ENCODE measurements at regions not wholly inside any gene's neighbourhood (a gene's known extent, or its start where the extent isn't known, plus 50 kb on each side); places are given as distances from the start of the nearest gene placed in this dataset.

GRCh38 chr4:100826808-100827548 lies 309.2 kb upstream of the EMCN start:
- TF ChIP-seq CTCF (IDR thresholded peaks at IDR 0.05 in 4 of 5, conservative IDR thresholded peaks at IDR 0.05 in 1 of 5) (no peak), POLR2A (IDR thresholded peaks at IDR 0.05) (no peak)
- intact Hi-C loops (cut with DNase I; ENCODE audit: low total_unique reads) = no loop called here

DNA sequence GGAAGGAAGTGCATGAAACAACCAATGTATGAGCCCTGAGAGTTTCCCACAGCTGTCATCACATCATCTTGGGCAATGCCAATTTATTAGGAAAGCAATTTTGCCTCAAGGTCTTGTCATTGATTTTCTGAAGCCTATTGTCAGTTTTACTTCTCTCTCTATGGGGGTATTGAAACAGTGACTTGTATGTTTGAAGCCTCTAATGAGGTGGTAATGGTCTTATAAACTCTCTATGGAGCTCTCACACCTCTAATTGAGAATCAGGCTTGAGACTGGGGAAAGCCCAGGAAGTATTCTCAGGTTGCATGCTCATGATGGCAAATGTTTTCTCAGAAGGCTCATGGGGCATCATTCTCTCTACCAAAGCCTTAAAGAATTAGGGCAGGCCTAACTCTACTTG lies 308.2 kb upstream of the EMCN start:
- Histone ChIP-seq H3K27ac (no peak overlapping the region), H3K9me3 (no peaks in the 10 kb centered on the region), H3K4me1 (no peaks in the 10 kb centered on the region), H3K36me3 (no peaks in the 10 kb centered on the region), H3K27me3 (no peaks in the 10 kb centered on the region), H3K4me3 (no peak overlapping the region)
- no peak for TF ChIP-seq CTCF (IDR thresholded peaks at IDR 0.05 in 4 of 5, conservative IDR thresholded peaks at IDR 0.05 in 1 of 5)
- no peak for TF ChIP-seq POLR2A (IDR thresholded peaks at IDR 0.05)
- DNase-seq (no peak), ATAC-seq (no peak)
- in situ Hi-C loops (cut with MboI; ENCODE audit: low sequenced_read_pairs in 4 of 4) (no loop called here), intact Hi-C loops (cut with DNase I; ENCODE audit: low total_unique reads) (no loop called here)

More at GRCh38 chr4:100826808-100827548, 309.2 kb upstream of the EMCN start:
- Histone ChIP-seq H3K4me3 (no peak overlapping the region), H3K9me3 (no peaks in the 10 kb centered on the region), H3K4me1 (no peaks in the 10 kb centered on the region), H3K27me3 (no peaks in the 10 kb centered on the region), H3K36me3 (no peaks in the 10 kb centered on the region), H3K27ac (no peak overlapping the region)
- in situ Hi-C loops (cut with MboI; ENCODE audit: low sequenced_read_pairs in 4 of 4) = no loop called here
- no peak for ATAC-seq
- no peak for DNase-seq

GRCh38 chr4:100823993-100824323 lies 306.1 kb upstream of the EMCN start:
- no peaks in the 10 kb centered on the region for H3K36me3 ChIP-seq
- DNase-seq (no peak), ATAC-seq (no peak)
- intact Hi-C loops (cut with DNase I; ENCODE audit: low total_unique reads) = no loop called here
- no peaks in the 10 kb centered on the region for H3K27me3 ChIP-seq
- H3K4me1 ChIP-seq = no peaks in the 10 kb centered on the region
- no peak overlapping the region for H3K27ac ChIP-seq
- no peaks in the 10 kb centered on the region for H3K9me3 ChIP-seq
- TF ChIP-seq POLR2A (IDR thresholded peaks at IDR 0.05) (no peak), CTCF (IDR thresholded peaks at IDR 0.05 in 4 of 5, conservative IDR thresholded peaks at IDR 0.05 in 1 of 5) (no peak)
- H3K4me3 ChIP-seq = no peak overlapping the region
- in situ Hi-C loops (cut with MboI; ENCODE audit: low sequenced_read_pairs in 4 of 4) = no loop called here

DNA sequence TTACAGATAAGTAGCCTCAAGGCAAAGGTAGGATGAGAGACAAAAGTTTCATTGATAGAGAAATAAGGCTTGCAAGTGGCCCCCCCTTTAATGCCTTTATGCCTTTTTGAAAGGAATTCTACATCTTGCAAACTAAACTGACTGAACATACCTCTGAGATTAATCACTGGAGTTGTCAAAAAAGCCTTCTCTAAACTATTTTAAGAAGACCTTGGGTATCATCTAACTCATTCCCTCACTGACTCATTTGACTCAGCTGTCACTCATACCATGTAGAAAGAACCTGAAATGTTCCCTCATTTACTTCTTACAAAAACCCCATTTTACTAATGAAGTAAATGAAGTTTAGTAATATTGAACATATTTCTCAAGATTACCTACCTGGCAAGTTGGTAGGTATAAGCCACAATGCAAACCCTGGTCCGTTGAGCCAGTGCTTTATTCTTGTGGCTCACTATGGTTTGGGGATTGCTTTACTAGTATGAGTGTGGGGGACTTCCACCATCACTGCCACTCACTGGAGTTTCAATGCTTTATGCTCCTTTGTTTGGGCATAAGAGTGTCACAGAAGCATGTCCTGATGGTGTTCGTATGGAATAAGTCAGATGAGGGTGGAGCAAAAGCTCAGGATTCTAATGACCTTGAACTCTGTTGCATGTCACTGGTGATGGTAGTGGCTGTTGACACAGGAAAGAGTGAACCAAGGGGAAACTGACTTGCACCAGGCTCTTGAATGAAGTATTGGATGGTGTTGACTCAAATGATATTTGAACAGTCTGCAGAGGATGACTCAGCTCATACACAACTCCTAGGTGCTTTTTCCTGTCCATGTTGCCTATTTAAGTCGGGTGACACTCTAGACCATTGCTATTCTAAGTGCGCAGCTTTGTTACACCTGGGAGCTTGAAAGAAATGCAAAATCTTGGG lies 305.5 kb upstream of the EMCN start:
- Histone ChIP-seq H3K9me3 (no peaks in the 10 kb centered on the region), H3K36me3 (no peaks in the 10 kb centered on the region), H3K4me1 (no peaks in the 10 kb centered on the region), H3K4me3 (no peak overlapping the region), H3K27me3 (no peaks in the 10 kb centered on the region), H3K27ac (no peak overlapping the region)
- in situ Hi-C loops (cut with MboI; ENCODE audit: low sequenced_read_pairs in 4 of 4) = no loop called here
- ATAC-seq (no peak), DNase-seq (no peak)
- intact Hi-C loops (cut with DNase I; ENCODE audit: low total_unique reads) = no loop called here
- TF ChIP-seq CTCF (IDR thresholded peaks at IDR 0.05 in 4 of 5, conservative IDR thresholded peaks at IDR 0.05 in 1 of 5) (no peak), POLR2A (IDR thresholded peaks at IDR 0.05) (no peak)

All from gastrocnemius medialis (tissue), 4 donors.